Astrocyte (in vitro differentiated cells and primary cell): ENCODE measurements at regions not wholly inside any gene's neighbourhood (a gene's known extent, or its start where the extent isn't known, plus 50 kb on each side); places are given as distances from the start of the nearest gene placed in this dataset.

ENCODE experiments used
- EZH2 ChIP-seq: IDR thresholded peaks from 2 replicates; pipeline ENCODE4 v1.6.1; 2012; ENCODE audit warnings: mild to moderate bottlenecking, low read length, inconsistent platforms; ENCODE audit not compliant: insufficient read depth
- TF ChIP-seq, protein P1 (sequence below): IDR thresholded peaks from 2 replicates; pipeline ENCODE4 v1.5.1; 2011; ENCODE audit warnings: low read depth, mild to moderate bottlenecking, inconsistent platforms, low read length, moderate library complexity; ENCODE audit not compliant: insufficient read depth

DNA sequence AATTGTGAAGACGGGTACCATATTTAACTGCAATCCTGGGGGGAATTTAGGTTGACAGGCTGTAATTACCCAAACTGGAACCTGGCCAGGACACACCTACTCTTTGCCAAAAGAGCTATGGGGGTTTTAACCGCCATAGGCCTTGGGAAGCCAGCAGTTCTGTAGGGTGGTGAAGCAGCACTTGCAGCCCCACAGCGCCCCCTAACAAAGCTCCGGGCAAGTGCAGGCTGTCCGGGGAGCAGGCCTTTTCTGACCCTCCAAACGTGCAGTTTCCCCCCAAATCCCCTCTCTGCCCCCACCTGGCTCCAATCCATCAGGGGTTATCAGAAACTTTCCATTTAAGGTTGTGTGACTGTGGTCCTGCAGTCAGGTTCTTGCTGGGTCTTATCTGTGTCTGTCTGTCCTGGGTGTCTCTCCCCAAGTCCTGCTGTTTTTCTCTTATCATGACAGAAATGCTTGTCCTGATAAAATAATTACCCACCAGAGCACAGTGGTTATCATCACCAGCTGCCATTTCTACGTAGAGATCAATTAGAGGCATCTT, 350.9 kb downstream of the MID1IP1 start:
- TF ChIP-seq, protein P1, sequence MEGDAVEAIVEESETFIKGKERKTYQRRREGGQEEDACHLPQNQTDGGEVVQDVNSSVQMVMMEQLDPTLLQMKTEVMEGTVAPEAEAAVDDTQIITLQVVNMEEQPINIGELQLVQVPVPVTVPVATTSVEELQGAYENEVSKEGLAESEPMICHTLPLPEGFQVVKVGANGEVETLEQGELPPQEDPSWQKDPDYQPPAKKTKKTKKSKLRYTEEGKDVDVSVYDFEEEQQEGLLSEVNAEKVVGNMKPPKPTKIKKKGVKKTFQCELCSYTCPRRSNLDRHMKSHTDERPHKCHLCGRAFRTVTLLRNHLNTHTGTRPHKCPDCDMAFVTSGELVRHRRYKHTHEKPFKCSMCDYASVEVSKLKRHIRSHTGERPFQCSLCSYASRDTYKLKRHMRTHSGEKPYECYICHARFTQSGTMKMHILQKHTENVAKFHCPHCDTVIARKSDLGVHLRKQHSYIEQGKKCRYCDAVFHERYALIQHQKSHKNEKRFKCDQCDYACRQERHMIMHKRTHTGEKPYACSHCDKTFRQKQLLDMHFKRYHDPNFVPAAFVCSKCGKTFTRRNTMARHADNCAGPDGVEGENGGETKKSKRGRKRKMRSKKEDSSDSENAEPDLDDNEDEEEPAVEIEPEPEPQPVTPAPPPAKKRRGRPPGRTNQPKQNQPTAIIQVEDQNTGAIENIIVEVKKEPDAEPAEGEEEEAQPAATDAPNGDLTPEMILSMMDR, result peak; percentile 15
- TF ChIP-seq EZH2, result no peak
